OCI-LY3 (cell line): ENCODE measurements at regions not wholly inside any gene's neighbourhood (a gene's known extent, or its start where the extent isn't known, plus 50 kb on each side); places are given as distances from the start of the nearest gene placed in this dataset.

Source experiments
- CTCF ChIP-seq: fragments of 200-600, 300-600 bp; sonication (generic); IDR thresholded peaks from 2 replicates; pipeline ENCODE4 v1.5.1; 2014; ENCODE audit warnings: antibody characterized with exemption, low read length, low read depth
- EZH2phosphoT487 ChIP-seq: fragments of 200-600 bp; shearing (Covaris generic); IDR thresholded peaks from 2 replicates; pipeline ENCODE4 v1.6.1; 2018; ENCODE audit warnings: antibody characterized with exemption, mixed run types, low read depth

GRCh38 chr5:65072850-65073249 is 304.1 kb downstream of the CWC27 start:
- TF ChIP-seq CTCF (no peak), EZH2phosphoT487 (no peak)
